ENCODE measurements at regions not wholly inside any gene's neighbourhood (a gene's known extent, or its start where the extent isn't known, plus 50 kb on each side); places are given as distances from the start of the nearest gene placed in this dataset.

GRCh38 chr4:40682290-40683101 is 52.8 kb upstream of the RBM47 start:
- TF ChIP-seq CTCF (IDR thresholded peaks at IDR 0.05; ENCODE audit: extremely low read depth in 1 of 2, insufficient read depth in 1 of 2, low read depth in 1 of 2, low read length in 2 of 2) (no peak), POLR2A (IDR thresholded peaks at IDR 0.05; ENCODE audit: low read depth, low read length) (no peak)

Data from endothelial cell of umbilical vein (primary cell).